ENCODE measurements at regions not wholly inside any gene's neighbourhood (a gene's known extent, or its start where the extent isn't known, plus 50 kb on each side); places are given as distances from the start of the nearest gene placed in this dataset.

GRCh38 chr6:168890981-168891365 is 362.7 kb downstream of the THBS2 start:
- Histone ChIP-seq H3K27me3 (no peaks in the 10 kb centered on the region), H3K4me2 (no peak overlapping the region), H3K27ac (no peak overlapping the region), H3F3A (ENCODE audit: low read depth) (no peaks in the 10 kb centered on the region), H3K79me2 (ENCODE audit: low read depth) (no peaks in the 10 kb centered on the region), H3K4me1 (no peaks in the 10 kb centered on the region), H4K20me1 (ENCODE audit: low read depth) (no peaks in the 10 kb centered on the region), H2AFZ (replicated peaks) (no peak overlapping the region), H3K9ac (no peak overlapping the region), H3K36me3 (no peaks in the 10 kb centered on the region), H3K4me3 (no peak overlapping the region), H3K9me3 (ENCODE audit: low read depth) (no peaks in the 10 kb centered on the region)
- no peaks in the 10 kb centered on the region for H3K9me3 Mint-ChIP-seq
- H3K27ac Mint-ChIP-seq = no peak overlapping the region
- H3K36me3 Mint-ChIP-seq = no peaks in the 10 kb centered on the region
- no peak for DNase-seq (ENCODE audit: low spot score)
- H3K27me3 Mint-ChIP-seq (ENCODE audit: insufficient read depth, low read depth) = peaks cover 5% of the 10 kb centered on the region
- TF ChIP-seq EZH2 (IDR thresholded peaks at IDR 0.05) (no peak), CTCF (IDR thresholded peaks at IDR 0.05) (no peak), EZH2phosphoT487 (IDR thresholded peaks at IDR 0.05) (no peak)
- peaks cover 5% of the 10 kb centered on the region for H3K4me1 Mint-ChIP-seq
- no peak overlapping the region for H3K4me3 Mint-ChIP-seq

GRCh38 chr6:168890306-168890980 is 363.2 kb downstream of the THBS2 start:
- Histone ChIP-seq H2AFZ (replicated peaks) (no peak overlapping the region), H3K9ac (no peak overlapping the region), H3K36me3 (no peaks in the 10 kb centered on the region), H3K27me3 (no peaks in the 10 kb centered on the region), H3K79me2 (ENCODE audit: low read depth) (no peaks in the 10 kb centered on the region), H3K27ac (no peak overlapping the region), H4K20me1 (ENCODE audit: low read depth) (no peaks in the 10 kb centered on the region), H3K4me3 (no peak overlapping the region), H3K4me2 (no peak overlapping the region), H3F3A (ENCODE audit: low read depth) (no peaks in the 10 kb centered on the region), H3K9me3 (ENCODE audit: low read depth) (no peaks in the 10 kb centered on the region), H3K4me1 (no peaks in the 10 kb centered on the region)
- no peak overlapping the region for H3K4me3 Mint-ChIP-seq
- DNase-seq (ENCODE audit: low spot score) = no peak
- H3K36me3 Mint-ChIP-seq = no peaks in the 10 kb centered on the region
- TF ChIP-seq CTCF (IDR thresholded peaks at IDR 0.05) = no peak
- no peaks in the 10 kb centered on the region for H3K9me3 Mint-ChIP-seq
- peaks cover 3% of the 10 kb centered on the region for H3K4me1 Mint-ChIP-seq
- H3K27ac Mint-ChIP-seq = no peak overlapping the region
- peaks cover 5% of the 10 kb centered on the region for H3K27me3 Mint-ChIP-seq (ENCODE audit: insufficient read depth, low read depth)

GRCh38 chr6:168888786-168889345 is 364.8 kb downstream of the THBS2 start:
- Mint-ChIP-seq H3K4me3 (no peak overlapping the region), H3K27ac (no peak overlapping the region), H3K4me1 (no peaks in the 10 kb centered on the region), H3K27me3 (ENCODE audit: insufficient read depth, low read depth) (peaks cover 9% of the 10 kb centered on the region), H3K9me3 (no peaks in the 10 kb centered on the region), H3K36me3 (no peaks in the 10 kb centered on the region)
- DNase-seq (ENCODE audit: low spot score) = no peak
- Histone ChIP-seq H3K4me3 (no peak overlapping the region), H2AFZ (replicated peaks) (no peak overlapping the region), H3K4me1 (no peaks in the 10 kb centered on the region), H3K79me2 (ENCODE audit: low read depth) (no peaks in the 10 kb centered on the region), H3K36me3 (no peaks in the 10 kb centered on the region), H3K9ac (no peak overlapping the region), H3K27me3 (peaks cover 7% of the 10 kb centered on the region), H3K27ac (no peak overlapping the region), H3K9me3 (ENCODE audit: low read depth) (no peaks in the 10 kb centered on the region), H3F3A (ENCODE audit: low read depth) (no peaks in the 10 kb centered on the region), H3K4me2 (no peak overlapping the region), H4K20me1 (ENCODE audit: low read depth) (no peaks in the 10 kb centered on the region)
- TF ChIP-seq CTCF (IDR thresholded peaks at IDR 0.05) (no peak), EZH2phosphoT487 (IDR thresholded peaks at IDR 0.05) (no peak), EZH2 (IDR thresholded peaks at IDR 0.05) (no peak)
